HG03521 (cell line): ENCODE measurements at regions not wholly inside any gene's neighbourhood (a gene's known extent, or its start where the extent isn't known, plus 50 kb on each side); places are given as distances from the start of the nearest gene placed in this dataset.

ENCODE experiments used
- ATAC-seq: cut with Tn5 transposase; IDR thresholded peaks from one replicate; pipeline ENCODE4 v1.9.1; 2021; ENCODE audit warnings: mild to moderate bottlenecking, moderate library complexity; ENCODE audit not compliant: unreplicated experiment

GRCh38 chr18:22667156-22667555 is 249.4 kb upstream of the CTAGE1 start:
- ATAC-seq, result no peak

GRCh38 chr18:22667616-22668422 is 250.1 kb upstream of the CTAGE1 start:
- peak; percentile 49 for ATAC-seq

- ATAC-seq, result no peak
Measured at GRCh38 chr18:22668496-22668895, 250.8 kb upstream of the CTAGE1 start.

GRCh38 chr18:22670914-22671313 is 253.2 kb upstream of the CTAGE1 start:
- no peak for ATAC-seq

- no peak for ATAC-seq
Measured at GRCh38 chr18:22673182-22673862, 255.6 kb upstream of the CTAGE1 start.

- no peak for ATAC-seq
Measured at GRCh38 chr18:22674272-22674671, 256.6 kb upstream of the CTAGE1 start.

GRCh38 chr18:22675006-22675405 is 257.3 kb upstream of the CTAGE1 start:
- ATAC-seq, result no peak

GRCh38 chr18:22676423-22676822 is 256.7 kb upstream of the RBBP8 start:
- no peak for ATAC-seq

GRCh38 chr18:22678486-22678885 is 254.6 kb upstream of the RBBP8 start:
- no peak for ATAC-seq

GRCh38 chr18:22680944-22681343 is 252.2 kb upstream of the RBBP8 start:
- no peak for ATAC-seq

GRCh38 chr18:22681908-22682307 is 251.2 kb upstream of the RBBP8 start:
- no peak for ATAC-seq

- ATAC-seq, result no peak
Measured at GRCh38 chr18:22682720-22683119, 250.4 kb upstream of the RBBP8 start.

- ATAC-seq, result no peak
Measured at GRCh38 chr18:22683196-22683676, 249.9 kb upstream of the RBBP8 start.

GRCh38 chr18:22683786-22684185 is 249.3 kb upstream of the RBBP8 start:
- no peak for ATAC-seq

GRCh38 chr18:22684268-22684667 is 248.9 kb upstream of the RBBP8 start:
- no peak for ATAC-seq

- no peak for ATAC-seq
Measured at GRCh38 chr18:22685788-22686187, 247.3 kb upstream of the RBBP8 start.

GRCh38 chr18:22687892-22688680 is 245.0 kb upstream of the RBBP8 start:
- ATAC-seq, result no peak

GRCh38 chr18:22688877-22689496 is 244.1 kb upstream of the RBBP8 start:
- ATAC-seq, result no peak

GRCh38 chr18:22689712-22690111 is 243.4 kb upstream of the RBBP8 start:
- ATAC-seq, result no peak

GRCh38 chr18:22690556-22690955 is 242.6 kb upstream of the RBBP8 start:
- no peak for ATAC-seq
